NCI-H226 (cell line): ENCODE measurements at regions not wholly inside any gene's neighbourhood (a gene's known extent, or its start where the extent isn't known, plus 50 kb on each side); places are given as distances from the start of the nearest gene placed in this dataset.
A peak's percentile ranks its signal among the peaks of the same experiment; 100 is the strongest.
"Not testable (repeated sequence)": the region's sequence is repeated elsewhere in the genome, so short reads cannot be mapped to it uniquely, and the experiment has no call there.

ENCODE experiments used
- DNase-seq: peaks from one replicate; pipeline ENCODE4 v3.0.0-alpha.2; 2015

GRCh38 chr2:150370561-150370960 lies 116.9 kb downstream of the RND3 start:
- no peak for DNase-seq

- DNase-seq, result no peak
Measured at GRCh38 chr2:150369862-150370261, 117.6 kb downstream of the RND3 start.

GRCh38 chr2:150358468-150358807 lies 129.0 kb downstream of the RND3 start:
- no peak for DNase-seq

- DNase-seq, result peak; percentile 27
Measured at GRCh38 chr2:150357770-150358467, 129.5 kb downstream of the RND3 start.

GRCh38 chr2:150355440-150355839 lies 132.0 kb downstream of the RND3 start:
- DNase-seq, result no peak

- DNase-seq, result no peak
Measured at GRCh38 chr2:150353376-150353775, 134.1 kb downstream of the RND3 start.

- DNase-seq, result peak; percentile 14
Measured at GRCh38 chr2:150351922-150352321, 135.5 kb downstream of the RND3 start.

- no peak for DNase-seq
Measured at GRCh38 chr2:150350500-150350899, 137.0 kb downstream of the RND3 start.

GRCh38 chr2:150346806-150347205 lies 140.7 kb downstream of the RND3 start:
- DNase-seq, result no peak

- no peak for DNase-seq
Measured at GRCh38 chr2:150341982-150342680, 145.3 kb downstream of the RND3 start.

- DNase-seq, result no peak
Measured at GRCh38 chr2:150339951-150340350, 147.5 kb downstream of the RND3 start.

GRCh38 chr2:150339282-150339681 lies 148.2 kb downstream of the RND3 start:
- DNase-seq, result no peak

- no peak for DNase-seq
Measured at GRCh38 chr2:150335596-150335995, 151.9 kb downstream of the RND3 start.

- DNase-seq, result no peak
Measured at GRCh38 chr2:150332383-150332782, 155.1 kb downstream of the RND3 start.

- DNase-seq, result no peak
Measured at GRCh38 chr2:150327564-150328489, 159.6 kb downstream of the RND3 start.

GRCh38 chr2:150325656-150326314 lies 161.7 kb downstream of the RND3 start:
- DNase-seq, result no peak

GRCh38 chr2:150323071-150323470 lies 164.4 kb downstream of the RND3 start:
- not testable (repeated sequence) for DNase-seq

- no peak for DNase-seq
Measured at GRCh38 chr2:150320608-150321007, 166.9 kb downstream of the RND3 start.

GRCh38 chr2:150319658-150320555 lies 167.6 kb downstream of the RND3 start:
- no peak for DNase-seq

GRCh38 chr2:150319085-150319484 lies 168.4 kb downstream of the RND3 start:
- DNase-seq, result no peak

GRCh38 chr2:150312271-150312670 lies 175.2 kb downstream of the RND3 start:
- no peak for DNase-seq
